Mucosa of descending colon (tissue), 3 donors: ENCODE measurements at regions not wholly inside any gene's neighbourhood (a gene's known extent, or its start where the extent isn't known, plus 50 kb on each side); places are given as distances from the start of the nearest gene placed in this dataset.

Experiments
- ATAC-seq: fragments of 200-7000 bp; cut with Tn5 transposase; one replicate; pipeline ENCODE4 v1.9.1; 2020; ENCODE audit warnings: mild to moderate bottlenecking, moderate library complexity
- DNase-seq, 3 donors: peaks; one replicate each; pipeline ENCODE4 v3.0.0-alpha.2; 2020
- H3K36me3 ChIP-seq: fragments of 200-600 bp; one replicate; pipeline ENCODE4 v1.8.0; 2021; ENCODE audit warnings: low read depth, mild to moderate bottlenecking
- H3K4me1 ChIP-seq: fragments of 200-600 bp; one replicate; pipeline ENCODE4 v1.8.0; 2021; ENCODE audit warnings: low read depth, mild to moderate bottlenecking
- H3K4me3 ChIP-seq: fragments of 200-600 bp; one replicate; pipeline ENCODE4 v1.8.0; 2021; ENCODE audit warnings: mild to moderate bottlenecking
- H3K9me3 ChIP-seq: fragments of 200-600 bp; one replicate; pipeline ENCODE4 v1.8.0; 2021; ENCODE audit warnings: mild to moderate bottlenecking
- intact Hi-C, 2 donors: fragments of 100-400 bp; cut with DNase I in 1 of 2; cut with micrococcal nuclease in 1 of 2; formaldehyde crosslinking; loops; one replicate each; pipeline versions ENCODE4 v1.11.0 to v1.11.1; 2022; cut with DNase I, micrococcal nuclease
- TF ChIP-seq, protein P1 (sequence below): fragments of 200-600 bp; IDR thresholded peaks from one replicate; pipeline ENCODE4 v1.8.0; 2022; ENCODE audit warnings: antibody characterized with exemption, mild to moderate bottlenecking
- donor health status: DM: no; HTN: no; CAD: no; lungs with moderate emphysema.
- donor health status: DM: no; HTN: no; CAD: no.
- donor health status: DM: no; HTN: yes; CAD: no.

DNA sequence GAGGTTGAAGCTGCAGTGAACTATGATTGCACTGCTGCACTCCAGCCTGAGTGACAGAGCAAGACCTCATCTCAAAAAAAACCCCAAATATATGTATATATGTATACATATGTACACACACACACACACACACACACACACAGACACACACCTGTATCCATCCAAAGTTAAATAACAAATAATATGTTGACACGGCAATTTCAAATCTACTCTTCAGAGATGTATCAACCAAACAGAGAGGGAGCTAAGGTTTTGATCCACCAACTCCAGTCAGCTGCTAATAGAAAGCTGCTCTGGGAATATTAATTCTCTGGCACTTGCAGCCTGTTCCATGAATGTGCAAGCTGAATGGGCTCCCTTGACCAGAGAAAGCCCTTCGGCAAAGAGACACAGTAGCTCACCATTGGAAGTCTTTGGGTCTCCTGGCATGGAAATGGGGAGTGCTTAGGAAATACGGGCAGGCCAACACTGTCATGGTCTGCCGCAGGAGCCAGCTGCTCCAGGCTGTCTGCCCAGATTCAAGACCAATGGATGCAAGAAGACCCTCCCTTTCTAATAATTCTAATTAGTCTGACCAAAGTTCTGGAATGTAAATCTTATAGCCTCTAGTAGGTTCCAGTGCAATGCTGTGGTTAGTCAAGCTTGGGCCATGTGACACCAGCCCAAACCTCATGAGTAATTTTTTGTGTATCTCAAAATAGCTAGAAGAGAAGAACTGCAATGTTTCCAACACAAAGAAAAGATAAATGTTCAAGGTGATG lies 299.8 kb downstream of the KBTBD8 start:
- DNase-seq (no peak), ATAC-seq (no peak)
- intact Hi-C loops, result no loop called here
- H3K9me3 ChIP-seq, result no peaks in the 10 kb centered on the region
- no peaks in the 10 kb centered on the region for H3K4me1 ChIP-seq
- no peaks in the 10 kb centered on the region for H3K36me3 ChIP-seq
- no peak overlapping the region for H3K4me3 ChIP-seq
- TF ChIP-seq, protein P1, sequence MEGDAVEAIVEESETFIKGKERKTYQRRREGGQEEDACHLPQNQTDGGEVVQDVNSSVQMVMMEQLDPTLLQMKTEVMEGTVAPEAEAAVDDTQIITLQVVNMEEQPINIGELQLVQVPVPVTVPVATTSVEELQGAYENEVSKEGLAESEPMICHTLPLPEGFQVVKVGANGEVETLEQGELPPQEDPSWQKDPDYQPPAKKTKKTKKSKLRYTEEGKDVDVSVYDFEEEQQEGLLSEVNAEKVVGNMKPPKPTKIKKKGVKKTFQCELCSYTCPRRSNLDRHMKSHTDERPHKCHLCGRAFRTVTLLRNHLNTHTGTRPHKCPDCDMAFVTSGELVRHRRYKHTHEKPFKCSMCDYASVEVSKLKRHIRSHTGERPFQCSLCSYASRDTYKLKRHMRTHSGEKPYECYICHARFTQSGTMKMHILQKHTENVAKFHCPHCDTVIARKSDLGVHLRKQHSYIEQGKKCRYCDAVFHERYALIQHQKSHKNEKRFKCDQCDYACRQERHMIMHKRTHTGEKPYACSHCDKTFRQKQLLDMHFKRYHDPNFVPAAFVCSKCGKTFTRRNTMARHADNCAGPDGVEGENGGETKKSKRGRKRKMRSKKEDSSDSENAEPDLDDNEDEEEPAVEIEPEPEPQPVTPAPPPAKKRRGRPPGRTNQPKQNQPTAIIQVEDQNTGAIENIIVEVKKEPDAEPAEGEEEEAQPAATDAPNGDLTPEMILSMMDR, result no peak

DNA sequence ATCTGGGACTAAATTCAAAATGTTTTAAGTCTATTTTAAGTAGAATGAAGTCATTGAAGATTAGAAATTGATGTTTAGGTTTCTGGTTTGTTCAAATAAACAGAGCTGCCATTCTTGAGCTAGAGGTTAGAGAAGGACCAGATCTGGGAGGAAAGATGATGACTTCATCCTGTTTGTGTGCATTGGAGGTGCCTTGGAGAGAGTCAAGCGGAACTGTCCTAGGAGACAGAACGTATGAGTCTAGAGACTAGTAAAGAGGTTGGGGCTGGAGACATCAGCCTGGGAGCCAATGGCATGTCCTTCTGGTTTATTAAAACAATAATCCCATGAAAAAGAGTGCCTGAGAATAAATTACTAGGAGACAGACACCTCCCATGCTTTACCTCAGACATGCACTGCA lies 303.4 kb downstream of the KBTBD8 start:
- no peak for ATAC-seq
- H3K4me3 ChIP-seq, result no peak overlapping the region
- intact Hi-C loops, result no loop called here

DNA sequence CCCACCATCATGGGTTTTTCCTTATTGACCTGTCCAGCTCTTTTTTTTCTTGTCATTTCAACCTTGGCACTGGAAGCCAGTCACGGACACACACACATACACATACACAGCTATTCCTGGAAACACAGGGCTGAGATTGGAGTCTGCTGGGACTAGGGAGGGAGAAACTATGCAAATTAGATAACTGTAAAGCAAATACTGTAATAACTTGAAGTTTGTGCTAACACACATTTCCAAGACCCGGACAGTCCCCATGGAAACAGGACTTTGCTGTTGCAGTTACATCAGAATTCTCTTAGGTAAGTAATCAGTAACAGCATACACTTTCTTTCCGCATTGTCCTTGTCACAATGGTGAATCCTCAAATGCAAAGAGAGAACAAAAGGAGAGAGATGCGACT lies 304.4 kb downstream of the KBTBD8 start:
- intact Hi-C loops, result no loop called here
- Histone ChIP-seq H3K36me3 (no peaks in the 10 kb centered on the region), H3K4me1 (no peaks in the 10 kb centered on the region), H3K9me3 (no peaks in the 10 kb centered on the region), H3K4me3 (no peak overlapping the region)
- DNase-seq, result no peak
- TF ChIP-seq, protein P1, result no peak
- no peak for ATAC-seq

More for the DNA sequence above, 303.4 kb downstream of the KBTBD8 start:
- Histone ChIP-seq H3K4me1 (no peaks in the 10 kb centered on the region), H3K9me3 (no peaks in the 10 kb centered on the region), H3K36me3 (no peaks in the 10 kb centered on the region)
- TF ChIP-seq, protein P1, result no peak
- DNase-seq, result no peak

DNA sequence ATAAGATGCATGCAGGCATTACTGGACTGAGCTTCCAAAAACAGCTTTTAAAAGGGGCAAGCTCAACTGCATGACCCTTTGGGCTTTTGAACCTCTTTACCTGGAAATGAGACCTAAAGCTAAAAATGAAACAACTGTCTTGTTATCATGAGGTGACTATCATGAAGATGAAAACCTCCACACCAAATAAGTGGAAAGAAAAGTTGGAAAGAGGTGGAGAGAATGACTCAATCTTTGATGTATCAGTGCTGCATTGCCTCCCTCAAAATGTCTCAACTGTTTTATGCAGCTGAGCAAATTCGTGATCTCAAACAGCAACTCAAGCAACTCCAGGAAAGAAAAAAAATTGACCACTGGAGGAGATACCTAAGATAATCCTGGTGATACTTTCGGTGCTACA lies 307.1 kb downstream of the KBTBD8 start:
- TF ChIP-seq, protein P1, result no peak
- no peak for ATAC-seq
- intact Hi-C loops, result no loop called here
- Histone ChIP-seq H3K9me3 (no peaks in the 10 kb centered on the region), H3K36me3 (no peaks in the 10 kb centered on the region), H3K4me1 (no peaks in the 10 kb centered on the region), H3K4me3 (no peak overlapping the region)
- no peak for DNase-seq

DNA sequence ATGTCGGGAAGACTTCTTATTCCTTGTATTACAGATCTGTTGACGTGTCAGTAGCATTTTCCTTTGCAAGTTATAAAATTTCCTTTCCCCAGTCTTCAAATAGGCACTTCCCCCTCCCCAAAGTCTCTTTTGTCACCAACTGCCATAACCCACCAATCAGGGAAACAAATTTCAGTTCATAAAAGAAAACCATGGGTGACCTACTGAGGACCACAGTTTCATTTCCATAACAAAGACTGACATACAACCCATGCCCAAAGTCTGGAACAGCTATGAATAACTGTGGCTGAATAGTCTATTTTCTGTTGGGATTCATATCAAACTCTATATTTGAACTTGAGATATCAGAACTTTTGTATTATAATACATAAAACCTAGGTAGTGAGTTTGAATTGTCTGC lies 307.8 kb downstream of the KBTBD8 start:
- intact Hi-C loops, result no loop called here
- DNase-seq, result no peak
- Histone ChIP-seq H3K4me1 (no peaks in the 10 kb centered on the region), H3K36me3 (no peaks in the 10 kb centered on the region), H3K4me3 (no peak overlapping the region), H3K9me3 (no peaks in the 10 kb centered on the region)
- ATAC-seq, result no peak
- TF ChIP-seq, protein P1, result no peak
